NOMO-1 (cell line): ENCODE measurements at regions not wholly inside any gene's neighbourhood (a gene's known extent, or its start where the extent isn't known, plus 50 kb on each side); places are given as distances from the start of the nearest gene placed in this dataset.
"Not testable (repeated sequence)": the region's sequence is repeated elsewhere in the genome, so short reads cannot be mapped to it uniquely, and the experiment has no call there.

Experiments used
- DNase-seq, 2 experiments: peaks; one replicate each; lab custom pipeline; 2025; ENCODE audit not compliant: unreplicated experiment in 2 of 2; lab: John Stamatoyannopoulos, UW

GRCh38 chr6:90375681-90376439 is 79.2 kb upstream of the BACH2 start:
- peak; percentile 52 to 77 for DNase-seq

- no peak for DNase-seq
Observed at GRCh38 chr6:90374201-90374600, 77.6 kb upstream of the BACH2 start.

- no peak for DNase-seq
Observed at GRCh38 chr6:90372885-90373284, 76.2 kb upstream of the BACH2 start.

- DNase-seq = no peak
Observed at GRCh38 chr6:90372450-90372849, 75.8 kb upstream of the BACH2 start.

- DNase-seq = no peak
Observed at GRCh38 chr6:90370493-90370959, 73.9 kb upstream of the BACH2 start.

- DNase-seq = no peak
Observed at GRCh38 chr6:90369651-90370050, 73.0 kb upstream of the BACH2 start.

- peak; percentile 86 to 94 for DNase-seq
Observed at GRCh38 chr6:90369024-90369519, 72.4 kb upstream of the BACH2 start.

GRCh38 chr6:90368601-90369000 is 72.0 kb upstream of the BACH2 start:
- no peak for DNase-seq

GRCh38 chr6:90368001-90368400 is 71.4 kb upstream of the BACH2 start:
- no peak for DNase-seq

- no peak for DNase-seq
Observed at GRCh38 chr6:90365565-90366219, 69.0 kb upstream of the BACH2 start.

- DNase-seq = no peak
Observed at GRCh38 chr6:90365002-90365401, 68.4 kb upstream of the BACH2 start.

- DNase-seq = no peak
Observed at GRCh38 chr6:90364286-90364685, 67.6 kb upstream of the BACH2 start.

GRCh38 chr6:90362318-90362717 is 65.7 kb upstream of the BACH2 start:
- DNase-seq = no peak

GRCh38 chr6:90361174-90361573 is 64.5 kb upstream of the BACH2 start:
- no peak for DNase-seq

GRCh38 chr6:90358036-90358770 is 61.6 kb upstream of the BACH2 start:
- not testable (repeated sequence) for DNase-seq

- no peak for DNase-seq
Observed at GRCh38 chr6:90356012-90356421, 59.4 kb upstream of the BACH2 start.

GRCh38 chr6:90354961-90355360 is 58.3 kb upstream of the BACH2 start:
- no peak for DNase-seq

- DNase-seq = peak; percentile 58 to 80
Observed at GRCh38 chr6:90351696-90352095, 55.1 kb upstream of the BACH2 start.

GRCh38 chr6:90350689-90351554 is 54.3 kb upstream of the BACH2 start:
- peak; percentile 92 to 94 for DNase-seq

- no peak for DNase-seq
Observed at GRCh38 chr6:90347411-90347851, 50.8 kb upstream of the BACH2 start.
